Peyer's patch (tissue), 4 donors: ENCODE measurements at regions not wholly inside any gene's neighbourhood (a gene's known extent, or its start where the extent isn't known, plus 50 kb on each side); places are given as distances from the start of the nearest gene placed in this dataset.

Experiments used
- POLR2A ChIP-seq, 2 donors: fragments of 450-650 bp; IDR thresholded peaks; one replicate each; pipeline ENCODE4 v1.5.1; 2017; ENCODE audit warnings: antibody characterized with exemption in 2 of 2, mild to moderate bottlenecking in 2 of 2, moderate library complexity in 2 of 2
- TF ChIP-seq, protein P1 (sequence below), 6 experiments: fragments of 450-650 bp in 4 of 6; fragments of 200-600 bp in 2 of 6; sonication (generic) in 1 of 6; IDR thresholded peaks; one replicate each; pipeline ENCODE4 v1.5.1; 2017 to 2019; ENCODE audit warnings: antibody characterized with exemption in 6 of 6, mild to moderate bottlenecking in 3 of 6, moderate library complexity in 1 of 6

DNA sequence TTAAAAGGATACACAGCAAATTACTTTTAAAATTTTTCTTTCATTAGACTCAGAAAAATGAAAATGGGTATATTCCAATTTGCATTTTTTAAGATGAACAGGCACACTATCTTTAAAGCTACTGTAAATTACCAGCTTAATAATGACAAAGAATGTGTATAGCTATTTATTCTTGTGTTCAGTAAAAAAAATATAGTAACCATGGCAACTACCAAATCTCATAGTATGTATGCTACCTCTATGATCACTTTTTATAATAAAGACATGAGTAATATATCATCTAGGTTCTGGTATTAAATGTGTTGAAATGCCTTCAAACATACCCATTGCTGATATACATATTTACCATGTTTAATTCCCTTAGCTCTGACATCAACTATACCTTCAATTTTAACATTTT is 383.2 kb downstream of the FOXG1 start:
- TF ChIP-seq, protein P1, sequence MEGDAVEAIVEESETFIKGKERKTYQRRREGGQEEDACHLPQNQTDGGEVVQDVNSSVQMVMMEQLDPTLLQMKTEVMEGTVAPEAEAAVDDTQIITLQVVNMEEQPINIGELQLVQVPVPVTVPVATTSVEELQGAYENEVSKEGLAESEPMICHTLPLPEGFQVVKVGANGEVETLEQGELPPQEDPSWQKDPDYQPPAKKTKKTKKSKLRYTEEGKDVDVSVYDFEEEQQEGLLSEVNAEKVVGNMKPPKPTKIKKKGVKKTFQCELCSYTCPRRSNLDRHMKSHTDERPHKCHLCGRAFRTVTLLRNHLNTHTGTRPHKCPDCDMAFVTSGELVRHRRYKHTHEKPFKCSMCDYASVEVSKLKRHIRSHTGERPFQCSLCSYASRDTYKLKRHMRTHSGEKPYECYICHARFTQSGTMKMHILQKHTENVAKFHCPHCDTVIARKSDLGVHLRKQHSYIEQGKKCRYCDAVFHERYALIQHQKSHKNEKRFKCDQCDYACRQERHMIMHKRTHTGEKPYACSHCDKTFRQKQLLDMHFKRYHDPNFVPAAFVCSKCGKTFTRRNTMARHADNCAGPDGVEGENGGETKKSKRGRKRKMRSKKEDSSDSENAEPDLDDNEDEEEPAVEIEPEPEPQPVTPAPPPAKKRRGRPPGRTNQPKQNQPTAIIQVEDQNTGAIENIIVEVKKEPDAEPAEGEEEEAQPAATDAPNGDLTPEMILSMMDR (IDR thresholded peaks at IDR 0.05) = no peak
- no peak for TF ChIP-seq POLR2A (IDR thresholded peaks at IDR 0.05)
